ENCODE measurements at regions not wholly inside any gene's neighbourhood (a gene's known extent, or its start where the extent isn't known, plus 50 kb on each side); places are given as distances from the start of the nearest gene placed in this dataset.
"Not testable (repeated sequence)": the region's sequence is repeated elsewhere in the genome, so short reads cannot be mapped to it uniquely, and the experiment has no call there.

DNA sequence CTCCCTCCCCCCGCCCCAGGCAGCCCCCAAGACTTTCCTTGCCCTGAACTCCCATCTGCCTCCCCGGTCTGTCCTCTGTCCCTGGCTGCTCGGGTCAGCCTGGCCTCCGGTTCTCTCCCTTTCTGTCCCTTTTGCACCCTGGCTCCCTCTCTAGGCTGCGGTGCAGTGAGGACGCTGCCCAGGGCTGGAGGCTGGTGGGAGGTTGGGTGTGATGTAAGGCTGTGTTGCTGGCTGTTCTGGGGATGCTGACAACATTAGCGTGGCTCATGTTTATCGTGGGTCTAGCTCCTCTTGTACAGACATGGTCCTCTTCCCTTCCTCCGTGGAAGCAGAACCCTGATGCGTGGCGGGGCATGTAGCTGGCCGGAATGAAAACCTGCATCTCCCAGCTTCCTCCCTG lies 357.5 kb downstream of the CNTNAP3B start:
- TF ChIP-seq ZFP36 (IDR thresholded peaks at IDR 0.05; ENCODE audit: borderline replicate concordance, partially characterized antibody); EP300 (IDR thresholded peaks at IDR 0.05); CEBPB (IDR thresholded peaks at IDR 0.05); MYC (IDR thresholded peaks at IDR 0.05; ENCODE audit: borderline replicate concordance, low read length); RAD21 (conservative IDR thresholded peaks at IDR 0.05 in 1 of 2, IDR thresholded peaks at IDR 0.05 in 1 of 2); HOXA7 (CRISPR knock-in tag; IDR thresholded peaks at IDR 0.05); POLR2A (IDR thresholded peaks at IDR 0.05; ENCODE audit: low read length): not testable (repeated sequence)
- TF ChIP-seq, protein P1, sequence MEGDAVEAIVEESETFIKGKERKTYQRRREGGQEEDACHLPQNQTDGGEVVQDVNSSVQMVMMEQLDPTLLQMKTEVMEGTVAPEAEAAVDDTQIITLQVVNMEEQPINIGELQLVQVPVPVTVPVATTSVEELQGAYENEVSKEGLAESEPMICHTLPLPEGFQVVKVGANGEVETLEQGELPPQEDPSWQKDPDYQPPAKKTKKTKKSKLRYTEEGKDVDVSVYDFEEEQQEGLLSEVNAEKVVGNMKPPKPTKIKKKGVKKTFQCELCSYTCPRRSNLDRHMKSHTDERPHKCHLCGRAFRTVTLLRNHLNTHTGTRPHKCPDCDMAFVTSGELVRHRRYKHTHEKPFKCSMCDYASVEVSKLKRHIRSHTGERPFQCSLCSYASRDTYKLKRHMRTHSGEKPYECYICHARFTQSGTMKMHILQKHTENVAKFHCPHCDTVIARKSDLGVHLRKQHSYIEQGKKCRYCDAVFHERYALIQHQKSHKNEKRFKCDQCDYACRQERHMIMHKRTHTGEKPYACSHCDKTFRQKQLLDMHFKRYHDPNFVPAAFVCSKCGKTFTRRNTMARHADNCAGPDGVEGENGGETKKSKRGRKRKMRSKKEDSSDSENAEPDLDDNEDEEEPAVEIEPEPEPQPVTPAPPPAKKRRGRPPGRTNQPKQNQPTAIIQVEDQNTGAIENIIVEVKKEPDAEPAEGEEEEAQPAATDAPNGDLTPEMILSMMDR (IDR thresholded peaks at IDR 0.05): not testable (repeated sequence)
- TF ChIP-seq, protein P2, sequence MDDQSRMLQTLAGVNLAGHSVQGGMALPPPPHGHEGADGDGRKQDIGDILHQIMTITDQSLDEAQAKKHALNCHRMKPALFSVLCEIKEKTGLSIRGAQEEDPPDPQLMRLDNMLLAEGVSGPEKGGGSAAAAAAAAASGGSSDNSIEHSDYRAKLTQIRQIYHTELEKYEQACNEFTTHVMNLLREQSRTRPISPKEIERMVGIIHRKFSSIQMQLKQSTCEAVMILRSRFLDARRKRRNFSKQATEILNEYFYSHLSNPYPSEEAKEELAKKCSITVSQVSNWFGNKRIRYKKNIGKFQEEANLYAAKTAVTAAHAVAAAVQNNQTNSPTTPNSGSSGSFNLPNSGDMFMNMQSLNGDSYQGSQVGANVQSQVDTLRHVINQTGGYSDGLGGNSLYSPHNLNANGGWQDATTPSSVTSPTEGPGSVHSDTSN (IDR thresholded peaks at IDR 0.05): not testable (repeated sequence)
- TF ChIP-seq, protein P3, sequence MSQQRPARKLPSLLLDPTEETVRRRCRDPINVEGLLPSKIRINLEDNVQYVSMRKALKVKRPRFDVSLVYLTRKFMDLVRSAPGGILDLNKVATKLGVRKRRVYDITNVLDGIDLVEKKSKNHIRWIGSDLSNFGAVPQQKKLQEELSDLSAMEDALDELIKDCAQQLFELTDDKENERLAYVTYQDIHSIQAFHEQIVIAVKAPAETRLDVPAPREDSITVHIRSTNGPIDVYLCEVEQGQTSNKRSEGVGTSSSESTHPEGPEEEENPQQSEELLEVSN (IDR thresholded peaks at IDR 0.05; ENCODE audit: borderline replicate concordance, low read depth): not testable (repeated sequence)
- TF ChIP-seq, protein P4, sequence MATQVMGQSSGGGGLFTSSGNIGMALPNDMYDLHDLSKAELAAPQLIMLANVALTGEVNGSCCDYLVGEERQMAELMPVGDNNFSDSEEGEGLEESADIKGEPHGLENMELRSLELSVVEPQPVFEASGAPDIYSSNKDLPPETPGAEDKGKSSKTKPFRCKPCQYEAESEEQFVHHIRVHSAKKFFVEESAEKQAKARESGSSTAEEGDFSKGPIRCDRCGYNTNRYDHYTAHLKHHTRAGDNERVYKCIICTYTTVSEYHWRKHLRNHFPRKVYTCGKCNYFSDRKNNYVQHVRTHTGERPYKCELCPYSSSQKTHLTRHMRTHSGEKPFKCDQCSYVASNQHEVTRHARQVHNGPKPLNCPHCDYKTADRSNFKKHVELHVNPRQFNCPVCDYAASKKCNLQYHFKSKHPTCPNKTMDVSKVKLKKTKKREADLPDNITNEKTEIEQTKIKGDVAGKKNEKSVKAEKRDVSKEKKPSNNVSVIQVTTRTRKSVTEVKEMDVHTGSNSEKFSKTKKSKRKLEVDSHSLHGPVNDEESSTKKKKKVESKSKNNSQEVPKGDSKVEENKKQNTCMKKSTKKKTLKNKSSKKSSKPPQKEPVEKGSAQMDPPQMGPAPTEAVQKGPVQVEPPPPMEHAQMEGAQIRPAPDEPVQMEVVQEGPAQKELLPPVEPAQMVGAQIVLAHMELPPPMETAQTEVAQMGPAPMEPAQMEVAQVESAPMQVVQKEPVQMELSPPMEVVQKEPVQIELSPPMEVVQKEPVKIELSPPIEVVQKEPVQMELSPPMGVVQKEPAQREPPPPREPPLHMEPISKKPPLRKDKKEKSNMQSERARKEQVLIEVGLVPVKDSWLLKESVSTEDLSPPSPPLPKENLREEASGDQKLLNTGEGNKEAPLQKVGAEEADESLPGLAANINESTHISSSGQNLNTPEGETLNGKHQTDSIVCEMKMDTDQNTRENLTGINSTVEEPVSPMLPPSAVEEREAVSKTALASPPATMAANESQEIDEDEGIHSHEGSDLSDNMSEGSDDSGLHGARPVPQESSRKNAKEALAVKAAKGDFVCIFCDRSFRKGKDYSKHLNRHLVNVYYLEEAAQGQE (IDR thresholded peaks at IDR 0.05): not testable (repeated sequence)
- TF ChIP-seq, protein P5, sequence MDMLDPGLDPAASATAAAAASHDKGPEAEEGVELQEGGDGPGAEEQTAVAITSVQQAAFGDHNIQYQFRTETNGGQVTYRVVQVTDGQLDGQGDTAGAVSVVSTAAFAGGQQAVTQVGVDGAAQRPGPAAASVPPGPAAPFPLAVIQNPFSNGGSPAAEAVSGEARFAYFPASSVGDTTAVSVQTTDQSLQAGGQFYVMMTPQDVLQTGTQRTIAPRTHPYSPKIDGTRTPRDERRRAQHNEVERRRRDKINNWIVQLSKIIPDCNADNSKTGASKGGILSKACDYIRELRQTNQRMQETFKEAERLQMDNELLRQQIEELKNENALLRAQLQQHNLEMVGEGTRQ (IDR thresholded peaks at IDR 0.05): not testable (repeated sequence)
- TF ChIP-seq, protein P6, sequence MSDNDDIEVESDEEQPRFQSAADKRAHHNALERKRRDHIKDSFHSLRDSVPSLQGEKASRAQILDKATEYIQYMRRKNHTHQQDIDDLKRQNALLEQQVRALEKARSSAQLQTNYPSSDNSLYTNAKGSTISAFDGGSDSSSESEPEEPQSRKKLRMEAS (IDR thresholded peaks at IDR 0.05): not testable (repeated sequence)
